A673 (cell line): ENCODE measurements at regions not wholly inside any gene's neighbourhood (a gene's known extent, or its start where the extent isn't known, plus 50 kb on each side); places are given as distances from the start of the nearest gene placed in this dataset.

Experiments
- BruUV-seq: library from RNA; stranded (reverse); fragments of 400-500 nt; replicated peaks from 2 replicates; lab custom pipeline; 2021; lab: Mats Ljungman, UMichigan
- CTCF ChIA-PET: fragments of 300-600 bp; sonication (Branson Sonifier 250); formaldehyde crosslinking; loops from one replicate; lab custom pipeline; 2022; ENCODE audit warnings: antibody characterized with exemption; lab: Charles Lee
- POLR2A ChIA-PET: fragments of 300-600 bp; sonication (Branson Sonifier 250); formaldehyde crosslinking; loops from one replicate; lab custom pipeline; 2022; ENCODE audit warnings: antibody characterized with exemption; ENCODE audit not compliant: low non-redundant PET; lab: Charles Lee
- DNase-seq: peaks from one replicate; pipeline ENCODE4 v3.0.0-alpha.2; 2015; ENCODE audit warnings: low spot score
- H3K27ac ChIP-seq: fragments of 200-600 bp; sonication (generic); 2 replicates; pipeline ENCODE4 v1.5.1; 2016; ENCODE audit warnings: mixed run types, low read depth, mild to moderate bottlenecking, mixed read lengths, antibody characterized with exemption, low read length; ENCODE audit not compliant: poor library complexity, severe bottlenecking
- H3K27me3 ChIP-seq: fragments of 200-600 bp; sonication (generic); replicated peaks from 2 replicates; pipeline ENCODE4 v1.6.1; 2017; ENCODE audit warnings: mixed run types, low read depth, mild to moderate bottlenecking, mixed read lengths, antibody characterized with exemption, low read length; ENCODE audit not compliant: insufficient read depth, poor library complexity
- H3K36me3 ChIP-seq: fragments of 200-600 bp; sonication (generic); 2 replicates; pipeline ENCODE4 v1.6.1; 2016; ENCODE audit warnings: mixed run types, mild to moderate bottlenecking, mixed read lengths, antibody characterized with exemption, low read length; ENCODE audit not compliant: insufficient read depth, poor library complexity, severe bottlenecking
- H3K4me1 ChIP-seq: fragments of 200-600 bp; sonication (generic); 2 replicates; pipeline ENCODE4 v1.6.1; 2017; ENCODE audit warnings: mixed run types, mild to moderate bottlenecking, mixed read lengths, antibody characterized with exemption, low read length; ENCODE audit not compliant: insufficient read depth, poor library complexity, severe bottlenecking
- H3K4me3 ChIP-seq: fragments of 200-600 bp; sonication (generic); 2 replicates; pipeline ENCODE4 v1.5.1; 2016; ENCODE audit warnings: low read depth, mixed run types, mild to moderate bottlenecking, mixed read lengths, low read length; ENCODE audit not compliant: poor library complexity, severe bottlenecking
- H3K9me3 ChIP-seq: fragments of 200-600 bp; sonication (generic); 2 replicates; pipeline ENCODE4 v1.6.1; 2016; ENCODE audit warnings: mixed run types, low read depth, mild to moderate bottlenecking, mixed read lengths, antibody characterized with exemption, low read length; ENCODE audit not compliant: poor library complexity, severe bottlenecking
- EZH2 ChIP-seq: fragments of 200-600 bp; sonication (generic); IDR thresholded peaks from 2 replicates; pipeline ENCODE4 v1.6.1; 2017; ENCODE audit warnings: borderline replicate concordance, low read depth, mild to moderate bottlenecking, mixed read lengths, antibody characterized with exemption, low read length; ENCODE audit not compliant: poor library complexity, severe bottlenecking
- intact Hi-C: fragments of 100-400 bp; cut with micrococcal nuclease; formaldehyde crosslinking; loops from one replicate; pipeline ENCODE4 v1.10.0; 2022; ENCODE audit not compliant: unreplicated experiment
- TF ChIP-seq, protein P1 (sequence below): fragments of 300-800, 200-600 bp; sonication (generic); conservative IDR thresholded peaks from 2 replicates; pipeline ENCODE4 v1.5.1; 2017; ENCODE audit warnings: low read depth, mild to moderate bottlenecking, antibody characterized with exemption, low read length, moderate library complexity, mixed read lengths

GRCh38 chr9:73470766-73471165 lies 319.1 kb downstream of the ANXA1 start:
- H3K36me3 ChIP-seq, result no peaks in the 10 kb centered on the region
- intact Hi-C loops, result loop anchor here (10.0 kb wide), 1 partner anchor 64 kb away; no protein-coding TSS in a partner anchor
- CTCF ChIA-PET, result no interaction called here
- POLR2A ChIA-PET, result no interaction called here
- no peak for DNase-seq
- no peak overlapping the region for H3K4me3 ChIP-seq
- H3K9me3 ChIP-seq, result no peaks in the 10 kb centered on the region
- H3K27ac ChIP-seq, result no peak overlapping the region
- BruUV-seq, result no TSS peak
- no peaks in the 10 kb centered on the region for H3K4me1 ChIP-seq
- TF ChIP-seq, protein P1, sequence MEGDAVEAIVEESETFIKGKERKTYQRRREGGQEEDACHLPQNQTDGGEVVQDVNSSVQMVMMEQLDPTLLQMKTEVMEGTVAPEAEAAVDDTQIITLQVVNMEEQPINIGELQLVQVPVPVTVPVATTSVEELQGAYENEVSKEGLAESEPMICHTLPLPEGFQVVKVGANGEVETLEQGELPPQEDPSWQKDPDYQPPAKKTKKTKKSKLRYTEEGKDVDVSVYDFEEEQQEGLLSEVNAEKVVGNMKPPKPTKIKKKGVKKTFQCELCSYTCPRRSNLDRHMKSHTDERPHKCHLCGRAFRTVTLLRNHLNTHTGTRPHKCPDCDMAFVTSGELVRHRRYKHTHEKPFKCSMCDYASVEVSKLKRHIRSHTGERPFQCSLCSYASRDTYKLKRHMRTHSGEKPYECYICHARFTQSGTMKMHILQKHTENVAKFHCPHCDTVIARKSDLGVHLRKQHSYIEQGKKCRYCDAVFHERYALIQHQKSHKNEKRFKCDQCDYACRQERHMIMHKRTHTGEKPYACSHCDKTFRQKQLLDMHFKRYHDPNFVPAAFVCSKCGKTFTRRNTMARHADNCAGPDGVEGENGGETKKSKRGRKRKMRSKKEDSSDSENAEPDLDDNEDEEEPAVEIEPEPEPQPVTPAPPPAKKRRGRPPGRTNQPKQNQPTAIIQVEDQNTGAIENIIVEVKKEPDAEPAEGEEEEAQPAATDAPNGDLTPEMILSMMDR, result no peak
- no peak for TF ChIP-seq EZH2
- no peaks in the 10 kb centered on the region for H3K27me3 ChIP-seq

DNA sequence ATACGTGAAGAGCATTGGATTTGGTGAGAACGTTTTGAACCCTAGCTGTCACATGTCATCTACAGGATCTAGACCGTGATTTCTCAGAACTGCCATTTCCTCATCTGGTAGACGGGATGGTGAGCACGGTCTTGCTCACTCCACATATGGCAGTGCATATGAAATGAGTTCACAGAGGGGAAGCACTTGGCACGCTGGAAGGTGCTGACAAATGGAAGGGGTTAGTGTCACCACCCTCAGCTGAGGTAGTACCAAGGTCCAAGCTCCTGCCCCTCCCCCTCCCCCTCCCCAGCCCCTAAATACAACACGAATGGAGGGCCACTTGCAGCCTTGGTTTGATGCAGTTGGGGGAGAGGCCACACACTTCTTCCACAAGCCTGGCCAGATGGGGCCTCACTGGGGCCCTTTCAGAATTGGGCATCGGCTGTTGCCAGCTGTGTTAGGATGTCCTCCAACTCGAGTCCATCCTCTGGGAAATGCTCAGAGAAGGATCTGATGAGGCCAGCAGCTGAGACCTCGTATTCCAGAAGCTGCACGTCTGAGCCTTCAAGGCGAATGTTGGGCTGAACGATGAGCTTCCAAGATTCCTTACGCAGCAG lies 322.4 kb downstream of the ANXA1 start:
- intact Hi-C loops, result loop anchor here (10.0 kb wide), 1 partner anchor 61 kb away; no protein-coding TSS in a partner anchor
- Histone ChIP-seq H3K4me1 (no peaks in the 10 kb centered on the region), H3K9me3 (no peaks in the 10 kb centered on the region), H3K27ac (no peak overlapping the region), H3K36me3 (no peaks in the 10 kb centered on the region), H3K4me3 (no peak overlapping the region), H3K27me3 (no peaks in the 10 kb centered on the region)
- BruUV-seq, result no TSS peak
- POLR2A ChIA-PET, result interaction anchor here (0.6 kb wide), 1 partner anchor 1150 kb away, joined by 4 read pairs; no protein-coding TSS in a partner anchor
- no peak for DNase-seq
- CTCF ChIA-PET, result no interaction called here
- TF ChIP-seq, protein P1, result no peak
- TF ChIP-seq EZH2, result no peak

DNA sequence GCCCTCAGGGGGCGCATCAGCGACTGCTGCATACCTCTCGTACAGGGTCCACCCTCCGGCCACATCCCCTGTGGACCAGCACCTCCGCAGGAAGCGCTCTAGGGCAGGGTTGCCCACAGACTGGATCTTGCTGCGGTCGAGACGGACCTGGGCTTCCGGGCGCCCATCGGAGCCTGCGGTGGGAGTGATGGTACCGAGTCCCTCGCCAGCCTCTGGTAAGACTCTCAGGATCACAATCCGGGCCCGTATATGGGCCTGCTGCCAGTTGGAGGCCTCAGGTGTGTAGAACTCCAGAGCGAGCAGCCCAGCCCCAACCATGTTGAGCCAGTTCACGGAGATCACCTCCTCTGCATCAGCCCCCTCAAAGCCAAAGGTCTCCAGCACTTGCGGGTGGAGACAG lies 323.0 kb downstream of the ANXA1 start:
- Histone ChIP-seq H3K9me3 (no peaks in the 10 kb centered on the region), H3K4me1 (no peaks in the 10 kb centered on the region), H3K36me3 (no peaks in the 10 kb centered on the region), H3K27ac (no peak overlapping the region), H3K4me3 (no peak overlapping the region), H3K27me3 (no peaks in the 10 kb centered on the region)
- ChIA-PET POLR2A (interaction anchor here (0.6 kb wide), 1 partner anchor 1150 kb away, joined by 4 read pairs; no protein-coding TSS in a partner anchor), CTCF (no interaction called here)
- intact Hi-C loops, result loop anchor here (10.0 kb wide), 1 partner anchor 60 kb away; no protein-coding TSS in a partner anchor
- DNase-seq, result no peak
- no peak for TF ChIP-seq EZH2
- TF ChIP-seq, protein P1, result no peak
- BruUV-seq, result no TSS peak
